ENCODE measurements at regions not wholly inside any gene's neighbourhood (a gene's known extent, or its start where the extent isn't known, plus 50 kb on each side); places are given as distances from the start of the nearest gene placed in this dataset.
"Not testable (repeated sequence)": the region's sequence is repeated elsewhere in the genome, so short reads cannot be mapped to it uniquely, and the experiment has no call there.

GRCh38 chr2:61632276-61633169 lies 94.4 kb upstream of the XPO1 start:
- DNase-seq (ENCODE audit: low read depth in 4 of 4, low spot score in 3 of 4), result peak in 1 of 4 donors; percentile 2

- no peak for DNase-seq (ENCODE audit: low read depth in 4 of 4, low spot score in 3 of 4)
These were observed 93.2 kb upstream of the XPO1 start for GRCh38 chr2:61631321-61631720.

GRCh38 chr2:61626827-61627226 lies 88.7 kb upstream of the XPO1 start:
- DNase-seq (ENCODE audit: low read depth in 4 of 4, low spot score in 3 of 4), result no peak

GRCh38 chr2:61623747-61624146 lies 85.6 kb upstream of the XPO1 start:
- DNase-seq (ENCODE audit: low read depth in 4 of 4, low spot score in 3 of 4), result no peak

GRCh38 chr2:61620244-61621159 lies 82.3 kb upstream of the XPO1 start:
- no peak for DNase-seq (ENCODE audit: low read depth in 4 of 4, low spot score in 3 of 4)

DNA sequence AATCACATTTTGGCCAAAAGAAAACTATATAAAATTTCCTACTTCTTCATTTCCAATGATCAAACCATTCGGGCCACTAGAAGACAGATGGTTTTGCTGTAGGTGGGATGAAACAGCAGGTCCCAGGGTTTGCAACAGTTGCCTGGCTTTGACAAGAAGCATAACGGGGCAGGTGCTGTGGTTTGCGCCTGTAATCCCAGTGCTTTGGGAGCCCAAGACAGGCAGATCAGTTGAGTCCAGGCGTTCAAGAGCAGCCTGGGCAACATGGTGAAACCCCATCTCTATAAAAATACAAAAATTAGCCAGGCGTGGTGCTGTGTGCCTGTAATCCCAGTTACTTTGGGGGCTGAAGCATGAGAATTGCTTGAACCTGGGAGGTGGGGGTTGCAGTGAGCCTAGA lies 81.4 kb upstream of the XPO1 start:
- no peak for DNase-seq (ENCODE audit: low read depth in 4 of 4, low spot score in 3 of 4)

DNA sequence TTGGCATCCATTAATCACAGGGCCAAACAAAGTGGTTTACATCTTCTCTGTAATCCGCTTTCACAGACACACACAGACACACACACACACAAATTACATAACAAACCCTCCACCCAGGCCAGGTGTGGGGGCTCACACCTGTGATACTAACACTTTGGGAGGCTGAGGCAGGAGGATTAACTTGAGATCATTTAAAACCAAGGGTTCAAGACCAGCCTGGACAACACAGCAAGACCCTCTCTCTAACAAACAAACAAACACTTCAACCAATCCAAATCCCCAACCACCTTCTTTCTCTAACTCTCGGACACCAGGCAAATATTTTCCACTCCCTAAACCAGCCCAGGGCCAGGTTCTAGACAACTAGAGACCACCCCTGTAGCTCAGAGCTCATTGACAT lies 79.5 kb upstream of the XPO1 start:
- DNase-seq (ENCODE audit: low read depth in 4 of 4, low spot score in 3 of 4), result no peak

DNA sequence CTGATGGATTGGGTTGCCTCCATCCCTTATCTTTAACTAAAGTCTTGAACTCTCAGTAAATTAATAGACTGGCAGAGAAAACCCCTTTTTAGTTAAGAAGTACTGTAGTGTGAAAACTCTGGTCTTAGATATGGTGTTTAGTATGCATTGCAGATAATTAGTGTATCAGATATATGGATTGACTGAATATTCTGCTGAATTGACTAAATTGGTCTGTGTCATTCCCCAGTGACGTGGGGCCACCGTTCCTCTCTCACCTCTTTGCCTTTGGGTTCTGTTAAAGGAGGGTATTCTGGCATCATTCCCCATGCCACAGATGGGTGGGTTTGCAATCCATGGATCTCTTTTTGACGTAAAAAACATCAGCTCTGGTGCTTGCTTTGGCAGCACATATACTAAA lies 67.1 kb upstream of the XPO1 start:
- DNase-seq (ENCODE audit: low read depth in 4 of 4, low spot score in 3 of 4), result no peak

- DNase-seq (ENCODE audit: low read depth in 4 of 4, low spot score in 3 of 4), result no peak
These were observed 66.3 kb upstream of the XPO1 start for GRCh38 chr2:61604433-61604832.

- not testable (repeated sequence) for DNase-seq (ENCODE audit: low read depth in 4 of 4, low spot score in 3 of 4)
These were observed 60.5 kb upstream of the XPO1 start for GRCh38 chr2:61598515-61599156.

DNA sequence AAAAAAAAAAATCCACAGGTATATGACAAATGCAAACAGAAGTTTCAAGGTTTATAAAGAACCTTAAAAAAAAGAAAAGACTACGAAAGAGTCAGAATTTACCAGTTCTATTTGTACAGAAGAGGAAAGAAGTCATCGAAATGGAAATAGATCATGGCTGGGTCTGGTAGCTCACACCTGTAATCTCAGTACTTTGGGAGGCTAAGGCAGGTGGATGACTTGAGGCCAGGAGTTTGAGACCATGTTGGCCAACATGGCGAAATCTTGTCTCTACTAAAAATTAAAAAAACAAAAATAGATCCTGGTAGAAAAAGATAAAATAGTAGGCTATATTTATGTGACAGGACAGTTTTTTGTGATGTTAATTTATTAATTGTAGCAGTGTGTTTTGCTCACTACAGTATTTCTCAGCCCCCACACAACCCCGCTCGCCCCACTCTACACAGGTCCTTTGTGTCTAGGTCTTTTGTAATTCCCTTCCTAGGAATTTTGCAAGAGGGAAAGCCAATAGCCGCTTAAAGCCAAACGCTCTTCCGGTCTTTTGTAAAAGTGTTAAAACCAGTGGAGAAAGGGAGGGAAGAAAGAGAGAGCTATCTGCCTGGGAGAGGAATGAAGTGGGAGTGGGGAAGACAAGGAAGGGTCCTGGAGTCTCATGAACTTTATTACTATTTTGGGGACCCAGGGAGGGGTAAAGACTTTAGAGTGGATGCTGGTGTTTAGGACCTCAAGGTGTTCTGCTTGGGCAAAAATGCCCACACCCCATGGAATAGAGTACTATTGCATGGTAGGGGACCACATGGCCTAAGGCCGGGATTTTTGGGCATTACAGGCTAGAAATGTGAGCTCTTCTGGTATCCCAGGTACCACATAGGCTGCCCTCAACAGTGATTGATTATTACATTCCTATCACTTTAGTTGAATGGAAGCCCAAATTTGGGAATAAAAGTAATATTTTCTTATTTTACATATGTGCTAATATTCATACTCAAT lies 59.4 kb upstream of the XPO1 start:
- DNase-seq (ENCODE audit: low read depth in 4 of 4, low spot score in 3 of 4), result no peak

- DNase-seq (ENCODE audit: low read depth in 4 of 4, low spot score in 3 of 4), result not testable (repeated sequence)
These were observed 56.0 kb upstream of the XPO1 start for GRCh38 chr2:61594201-61594600.

- DNase-seq (ENCODE audit: low read depth in 4 of 4, low spot score in 3 of 4), result not testable (repeated sequence)
These were observed 55.5 kb upstream of the XPO1 start for GRCh38 chr2:61593648-61594047.

DNA sequence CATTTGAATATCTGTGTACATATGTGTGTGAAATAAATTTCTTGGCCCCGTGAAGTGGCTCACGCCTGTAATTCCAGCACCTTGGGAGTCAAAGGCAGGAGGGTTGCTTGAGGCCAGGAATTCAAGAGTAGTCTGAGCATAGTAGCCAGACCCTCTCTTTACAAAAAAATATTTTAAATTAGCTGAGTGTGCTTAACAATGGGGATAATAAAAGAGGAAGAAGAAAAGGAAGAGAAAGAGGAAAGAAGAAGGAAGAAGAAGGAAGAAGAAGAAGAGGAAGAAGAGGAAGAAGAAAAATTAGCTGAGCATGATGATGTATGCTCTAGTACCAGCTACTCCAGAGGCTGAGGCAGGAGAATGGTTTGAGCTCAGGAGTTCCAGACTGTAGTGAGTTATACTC lies 52.1 kb upstream of the XPO1 start:
- DNase-seq (ENCODE audit: low read depth in 4 of 4, low spot score in 3 of 4), result no peak

- no peak for DNase-seq (ENCODE audit: low read depth in 4 of 4, low spot score in 3 of 4)
These were observed 50.4 kb upstream of the XPO1 start for GRCh38 chr2:61588566-61588965.
